ENCODE measurements at regions not wholly inside any gene's neighbourhood (a gene's known extent, or its start where the extent isn't known, plus 50 kb on each side); places are given as distances from the start of the nearest gene placed in this dataset.
"Not testable (repeated sequence)": the region's sequence is repeated elsewhere in the genome, so short reads cannot be mapped to it uniquely, and the experiment has no call there.

DNA sequence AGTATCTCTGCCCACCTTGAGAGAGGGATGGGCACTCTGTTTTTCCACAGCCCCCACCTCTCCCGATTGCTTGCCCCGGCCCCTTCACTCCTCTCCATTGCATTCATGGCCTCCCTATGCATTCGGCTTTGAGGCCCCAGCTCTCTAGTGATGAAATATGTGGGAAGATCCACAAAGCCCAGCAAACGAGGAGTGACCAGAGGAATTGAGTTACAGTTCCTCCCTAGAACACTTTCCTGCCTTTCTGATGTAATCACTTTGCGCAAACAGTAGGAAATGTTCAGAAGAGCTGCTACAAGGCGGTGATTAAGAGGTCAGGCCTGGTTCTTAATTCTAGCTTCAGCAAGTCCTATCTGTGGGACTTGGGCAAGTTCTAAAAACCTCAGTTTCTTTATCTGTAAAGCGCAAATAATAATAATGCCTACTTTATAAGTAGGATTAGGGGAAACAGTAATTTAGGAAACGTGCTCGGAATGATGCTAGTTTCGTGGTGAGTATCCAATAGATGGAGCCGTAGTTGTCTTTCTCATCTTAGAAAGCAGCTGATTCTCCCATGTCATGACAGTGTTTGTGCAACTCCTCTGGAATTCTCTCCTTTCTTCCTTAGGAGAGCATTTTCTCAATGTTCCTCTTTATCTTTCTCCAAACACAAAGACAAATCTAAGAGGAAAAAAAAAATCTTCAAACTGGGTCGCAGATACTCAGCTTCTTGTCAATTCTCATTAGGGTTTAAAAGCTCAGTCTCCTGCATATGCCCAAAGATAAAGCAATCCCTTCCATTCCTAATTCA lies 99.5 kb upstream of the MSX2 start:
- 83 to 86% methylated on average over 12 of the region's 12 CpGs for WGBS, 2 donors
- H3K4me3 ChIP-seq (ENCODE audit: low read depth in 1 of 2, low read length in 2 of 2): no peak overlapping the region
- H3K36me3 ChIP-seq (ENCODE audit: control insufficient read depth in 2 of 2, insufficient read depth in 2 of 2, low read length in 1 of 2): no peaks in the 10 kb centered on the region
- no peak overlapping the region for H3K27ac ChIP-seq (ENCODE audit: low read depth in 2 of 2, low read length in 1 of 2)
- peaks cover 0 to 4% of the 10 kb centered on the region in 2 donors for H3K27me3 ChIP-seq (ENCODE audit: control insufficient read depth in 1 of 2, insufficient read depth in 2 of 2, low read length in 2 of 2)
- H3K4me1 ChIP-seq (ENCODE audit: control insufficient read depth in 2 of 2, insufficient read depth in 2 of 2, low read length in 1 of 2): no peaks in the 10 kb centered on the region
- H3K9me3 ChIP-seq (ENCODE audit: control insufficient read depth in 2 of 2, insufficient read depth in 1 of 2, low read depth in 1 of 2, low read length in 1 of 2): no peaks in the 10 kb centered on the region

DNA sequence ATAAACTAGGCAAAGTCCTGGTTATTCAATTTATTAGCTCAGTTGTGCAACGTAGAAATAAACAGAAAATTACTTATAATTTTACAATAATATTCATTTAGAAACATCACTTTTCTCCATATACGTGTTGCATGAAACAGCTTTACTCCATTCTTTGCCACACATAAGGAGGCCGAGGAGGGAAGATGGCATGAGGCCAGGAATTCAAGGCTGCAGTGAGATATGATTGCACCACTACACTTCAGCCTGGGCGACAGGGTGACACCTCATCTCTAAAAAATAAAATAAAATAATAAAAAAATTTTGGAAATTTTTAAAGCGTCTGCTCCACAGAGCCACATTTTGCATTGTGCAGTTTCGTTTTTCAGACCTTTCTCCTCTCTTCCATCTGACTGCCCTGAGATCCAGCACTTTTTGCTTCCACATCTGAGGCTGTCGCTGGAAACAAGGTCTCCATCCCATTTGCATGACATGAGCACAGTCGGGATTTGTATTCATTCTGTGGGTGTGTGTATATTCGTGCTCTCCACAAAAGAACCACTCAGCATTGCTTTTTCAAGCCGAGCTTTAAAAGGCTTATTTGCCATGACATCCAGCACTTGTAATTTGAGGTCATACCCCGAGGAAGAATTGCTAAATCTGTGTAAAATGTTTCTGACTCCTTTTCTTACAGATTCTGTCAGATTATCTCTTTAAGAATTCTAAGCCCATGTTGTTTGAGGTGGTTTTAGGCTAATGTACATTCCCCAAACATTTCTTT lies 98.6 kb upstream of the MSX2 start:
- Histone ChIP-seq H3K4me1 (ENCODE audit: control insufficient read depth in 2 of 2, insufficient read depth in 2 of 2, low read length in 1 of 2) (no peaks in the 10 kb centered on the region), H3K27ac (ENCODE audit: low read depth in 2 of 2, low read length in 1 of 2) (no peak overlapping the region), H3K27me3 (ENCODE audit: control insufficient read depth in 1 of 2, insufficient read depth in 2 of 2, low read length in 2 of 2) (peaks cover 0 to 4% of the 10 kb centered on the region in 2 donors), H3K9me3 (ENCODE audit: control insufficient read depth in 2 of 2, insufficient read depth in 1 of 2, low read depth in 1 of 2, low read length in 1 of 2) (no peaks in the 10 kb centered on the region), H3K36me3 (ENCODE audit: control insufficient read depth in 2 of 2, insufficient read depth in 2 of 2, low read length in 1 of 2) (no peaks in the 10 kb centered on the region), H3K4me3 (ENCODE audit: low read depth in 1 of 2, low read length in 2 of 2) (no peak overlapping the region)
- WGBS, 2 donors: 29 to 36% methylated on average over 11 of the region's 11 CpGs

DNA sequence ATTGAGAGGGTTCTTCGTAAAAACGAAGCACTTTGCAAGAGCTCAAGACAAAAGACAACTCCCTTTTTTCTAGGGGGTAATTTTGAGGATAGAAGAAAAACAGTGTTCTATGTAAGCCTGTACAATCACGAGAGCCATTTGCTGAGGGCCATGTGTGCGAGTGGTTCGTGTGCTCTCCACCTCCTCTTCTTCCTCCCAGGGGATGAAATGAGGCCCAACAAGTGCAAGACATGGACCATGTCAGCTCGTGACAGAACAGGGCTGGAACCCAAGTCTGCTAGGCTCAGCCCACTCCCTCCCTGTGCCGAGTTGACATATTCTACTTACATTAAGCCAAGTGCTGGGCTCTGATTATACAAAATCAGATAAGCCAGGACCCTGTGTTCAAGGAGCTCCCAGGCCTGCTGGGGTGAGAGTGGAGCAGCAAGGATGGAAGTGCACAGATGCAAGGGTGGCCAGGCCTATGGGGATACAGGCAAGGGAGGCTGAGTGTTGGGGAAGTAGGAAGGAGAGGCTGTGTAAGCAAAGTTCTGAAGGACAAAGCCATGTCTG lies 97.9 kb upstream of the MSX2 start:
- no peak overlapping the region for H3K4me3 ChIP-seq (ENCODE audit: low read depth in 1 of 2, low read length in 2 of 2)
- H3K4me1 ChIP-seq (ENCODE audit: control insufficient read depth in 2 of 2, insufficient read depth in 2 of 2, low read length in 1 of 2): no peaks in the 10 kb centered on the region
- H3K27me3 ChIP-seq (ENCODE audit: control insufficient read depth in 1 of 2, insufficient read depth in 2 of 2, low read length in 2 of 2): peaks cover 0 to 4% of the 10 kb centered on the region in 2 donors
- no peaks in the 10 kb centered on the region for H3K36me3 ChIP-seq (ENCODE audit: control insufficient read depth in 2 of 2, insufficient read depth in 2 of 2, low read length in 1 of 2)
- WGBS, 2 donors: 42 to 48% methylated on average over 7 of the region's 7 CpGs
- H3K9me3 ChIP-seq (ENCODE audit: control insufficient read depth in 2 of 2, insufficient read depth in 1 of 2, low read depth in 1 of 2, low read length in 1 of 2): no peaks in the 10 kb centered on the region
- H3K27ac ChIP-seq (ENCODE audit: low read depth in 2 of 2, low read length in 1 of 2): no peak overlapping the region

DNA sequence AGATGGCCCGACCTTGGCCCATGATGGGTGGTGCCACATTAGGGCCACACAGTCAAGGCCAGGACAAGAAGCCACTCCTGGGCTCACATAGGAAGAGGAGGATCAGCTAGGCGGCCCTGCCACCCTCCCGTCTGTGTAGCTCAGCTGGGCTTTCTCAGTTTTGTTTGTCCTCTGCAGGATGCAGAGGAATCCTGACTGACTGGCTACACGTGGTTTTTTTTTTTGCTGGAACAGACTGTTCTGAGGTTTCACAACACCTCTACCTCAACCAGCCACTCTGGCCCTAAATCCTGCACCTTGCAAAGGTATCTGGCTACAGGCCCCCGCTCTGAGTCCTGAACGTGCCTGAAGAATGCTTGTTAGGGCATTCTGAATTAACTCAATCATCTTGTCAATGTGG lies 88.3 kb upstream of the MSX2 start:
- Histone ChIP-seq H3K27ac (ENCODE audit: low read depth in 2 of 2, low read length in 1 of 2) (no peak overlapping the region), H3K4me3 (ENCODE audit: low read depth in 1 of 2, low read length in 2 of 2) (no peak overlapping the region), H3K4me1 (ENCODE audit: control insufficient read depth in 2 of 2, insufficient read depth in 2 of 2, low read length in 1 of 2) (peaks cover 0 to 2% of the 10 kb centered on the region in 2 donors), H3K36me3 (ENCODE audit: control insufficient read depth in 2 of 2, insufficient read depth in 2 of 2, low read length in 1 of 2) (no peaks in the 10 kb centered on the region), H3K9me3 (ENCODE audit: control insufficient read depth in 2 of 2, insufficient read depth in 1 of 2, low read depth in 1 of 2, low read length in 1 of 2) (no peaks in the 10 kb centered on the region), H3K27me3 (ENCODE audit: control insufficient read depth in 1 of 2, insufficient read depth in 2 of 2, low read length in 2 of 2) (no peaks in the 10 kb centered on the region)
- 43 to 53% methylated on average over 6 of the region's 6 CpGs for WGBS, 2 donors

DNA sequence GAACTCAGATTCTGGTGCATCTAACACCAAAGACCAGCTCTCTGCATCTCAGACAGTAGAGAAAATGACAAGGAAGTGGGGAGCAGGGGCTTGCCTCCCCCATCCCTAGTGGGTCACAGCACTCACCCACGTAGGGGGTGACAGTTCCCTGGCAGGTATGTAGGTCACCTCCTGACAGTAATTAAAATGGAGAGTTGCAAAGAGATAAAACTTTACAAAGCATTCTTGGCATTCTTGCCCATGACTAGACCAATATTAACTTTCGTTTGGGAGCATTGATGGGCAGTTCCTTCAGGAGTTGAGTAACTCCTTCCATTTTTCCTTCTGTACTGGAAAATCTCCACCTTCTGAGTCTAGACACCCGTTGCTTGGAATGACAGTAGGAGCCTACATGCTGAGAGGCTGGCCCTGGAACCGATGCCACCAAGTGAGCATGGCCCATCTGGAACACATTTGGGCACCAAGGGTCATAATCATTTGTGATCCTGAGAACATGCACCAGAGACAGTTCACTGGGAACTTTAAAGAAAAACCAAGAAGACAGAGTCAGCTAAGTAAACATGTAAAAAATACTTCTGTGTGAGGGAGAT lies 81.5 kb upstream of the MSX2 start:
- 32 to 37% methylated on average over 4 of the region's 4 CpGs for WGBS, 2 donors
- Histone ChIP-seq H3K9me3 (ENCODE audit: control insufficient read depth in 2 of 2, insufficient read depth in 1 of 2, low read depth in 1 of 2, low read length in 1 of 2) (peaks cover 5 to 7% of the 10 kb centered on the region in 2 donors), H3K36me3 (ENCODE audit: control insufficient read depth in 2 of 2, insufficient read depth in 2 of 2, low read length in 1 of 2) (no peaks in the 10 kb centered on the region), H3K27me3 (ENCODE audit: control insufficient read depth in 1 of 2, insufficient read depth in 2 of 2, low read length in 2 of 2) (no peaks in the 10 kb centered on the region), H3K27ac (ENCODE audit: low read depth in 2 of 2, low read length in 1 of 2) (no peak overlapping the region), H3K4me3 (ENCODE audit: low read depth in 1 of 2, low read length in 2 of 2) (no peak overlapping the region), H3K4me1 (ENCODE audit: control insufficient read depth in 2 of 2, insufficient read depth in 2 of 2, low read length in 1 of 2) (no peaks in the 10 kb centered on the region)

DNA sequence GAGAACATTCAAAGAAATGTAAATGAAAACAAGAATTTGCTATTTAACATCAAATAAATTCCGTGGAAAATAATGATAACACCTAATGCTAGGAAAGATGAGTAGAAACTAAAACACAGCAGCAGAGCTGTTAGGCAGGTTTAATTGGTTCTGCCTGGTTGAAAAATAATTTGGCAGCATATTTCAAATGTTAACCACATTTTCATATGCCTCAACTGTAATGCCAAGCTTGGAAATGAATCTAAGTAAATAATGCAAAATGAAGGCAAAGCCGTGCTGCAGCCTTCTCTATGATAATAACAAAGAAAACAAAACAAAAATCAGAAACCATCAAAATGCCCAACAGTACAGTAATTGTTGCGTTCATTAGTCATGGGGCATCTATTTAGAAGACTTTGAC lies 79.9 kb upstream of the MSX2 start:
- H3K9me3 ChIP-seq (ENCODE audit: control insufficient read depth in 2 of 2, insufficient read depth in 1 of 2, low read depth in 1 of 2, low read length in 1 of 2): peaks cover 5 to 7% of the 10 kb centered on the region in 2 donors
- H3K27ac ChIP-seq (ENCODE audit: low read depth in 2 of 2, low read length in 1 of 2): no peak overlapping the region
- WGBS, 2 donors: 41 to 49% methylated on average over 3 of the region's 3 CpGs
- no peaks in the 10 kb centered on the region for H3K27me3 ChIP-seq (ENCODE audit: control insufficient read depth in 1 of 2, insufficient read depth in 2 of 2, low read length in 2 of 2)
- no peak overlapping the region for H3K4me3 ChIP-seq (ENCODE audit: low read depth in 1 of 2, low read length in 2 of 2)
- no peaks in the 10 kb centered on the region for H3K4me1 ChIP-seq (ENCODE audit: control insufficient read depth in 2 of 2, insufficient read depth in 2 of 2, low read length in 1 of 2)
- H3K36me3 ChIP-seq (ENCODE audit: control insufficient read depth in 2 of 2, insufficient read depth in 2 of 2, low read length in 1 of 2): no peaks in the 10 kb centered on the region

DNA sequence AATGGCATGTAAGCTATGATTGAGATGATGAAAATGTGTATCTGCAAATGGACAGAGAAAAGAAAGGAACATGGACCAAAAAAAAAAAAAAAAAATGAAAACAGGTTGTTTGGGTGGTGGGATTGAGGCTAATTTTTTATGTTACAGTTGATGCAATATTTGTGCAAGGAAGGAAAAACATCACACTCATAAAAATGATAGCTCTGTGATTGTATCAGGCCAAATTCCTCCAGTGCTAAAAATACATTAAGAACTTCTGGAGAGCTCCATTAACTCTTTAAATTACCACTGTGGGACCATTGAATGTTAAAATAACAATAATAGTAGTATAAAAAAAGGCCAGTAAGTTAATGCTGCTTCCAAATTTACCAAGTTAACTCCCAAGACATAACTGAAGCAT lies 79.5 kb upstream of the MSX2 start:
- Histone ChIP-seq H3K36me3 (ENCODE audit: control insufficient read depth in 2 of 2, insufficient read depth in 2 of 2, low read length in 1 of 2) (no peaks in the 10 kb centered on the region), H3K9me3 (ENCODE audit: control insufficient read depth in 2 of 2, insufficient read depth in 1 of 2, low read depth in 1 of 2, low read length in 1 of 2) (peaks cover 5 to 7% of the 10 kb centered on the region in 2 donors), H3K27ac (ENCODE audit: low read depth in 2 of 2, low read length in 1 of 2) (no peak overlapping the region), H3K4me1 (ENCODE audit: control insufficient read depth in 2 of 2, insufficient read depth in 2 of 2, low read length in 1 of 2) (no peaks in the 10 kb centered on the region), H3K27me3 (ENCODE audit: control insufficient read depth in 1 of 2, insufficient read depth in 2 of 2, low read length in 2 of 2) (no peaks in the 10 kb centered on the region), H3K4me3 (ENCODE audit: low read depth in 1 of 2, low read length in 2 of 2) (no peak overlapping the region)

DNA sequence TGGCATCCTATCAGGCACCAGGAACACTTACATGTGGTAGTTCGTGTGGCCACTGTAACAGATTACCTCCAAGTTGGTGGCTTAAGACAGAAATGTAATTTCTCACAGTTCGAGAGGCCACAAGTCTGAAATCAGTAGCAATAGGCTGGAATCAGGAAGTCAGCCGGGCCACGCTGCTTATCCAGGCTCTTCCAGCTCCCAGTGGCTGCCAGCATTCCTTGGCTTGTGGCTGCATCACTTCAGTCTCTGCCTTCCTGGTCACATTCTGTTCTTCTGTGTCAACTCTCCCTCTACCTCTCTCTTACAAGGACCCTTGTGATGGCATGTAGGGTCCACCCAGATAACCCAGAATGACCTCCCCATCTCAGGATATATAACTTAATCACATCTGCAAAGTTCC lies 78.7 kb upstream of the MSX2 start:
- H3K27me3 ChIP-seq (ENCODE audit: control insufficient read depth in 1 of 2, insufficient read depth in 2 of 2, low read length in 2 of 2): no peaks in the 10 kb centered on the region
- no peak overlapping the region for H3K27ac ChIP-seq (ENCODE audit: low read depth in 2 of 2, low read length in 1 of 2)
- peaks cover 5 to 7% of the 10 kb centered on the region in 2 donors for H3K9me3 ChIP-seq (ENCODE audit: control insufficient read depth in 2 of 2, insufficient read depth in 1 of 2, low read depth in 1 of 2, low read length in 1 of 2)
- H3K4me1 ChIP-seq (ENCODE audit: control insufficient read depth in 2 of 2, insufficient read depth in 2 of 2, low read length in 1 of 2): no peaks in the 10 kb centered on the region
- WGBS, 2 donors: 92% methylated on average over 4 of the region's 4 CpGs
- no peak overlapping the region for H3K4me3 ChIP-seq (ENCODE audit: low read depth in 1 of 2, low read length in 2 of 2)
- no peaks in the 10 kb centered on the region for H3K36me3 ChIP-seq (ENCODE audit: control insufficient read depth in 2 of 2, insufficient read depth in 2 of 2, low read length in 1 of 2)

DNA sequence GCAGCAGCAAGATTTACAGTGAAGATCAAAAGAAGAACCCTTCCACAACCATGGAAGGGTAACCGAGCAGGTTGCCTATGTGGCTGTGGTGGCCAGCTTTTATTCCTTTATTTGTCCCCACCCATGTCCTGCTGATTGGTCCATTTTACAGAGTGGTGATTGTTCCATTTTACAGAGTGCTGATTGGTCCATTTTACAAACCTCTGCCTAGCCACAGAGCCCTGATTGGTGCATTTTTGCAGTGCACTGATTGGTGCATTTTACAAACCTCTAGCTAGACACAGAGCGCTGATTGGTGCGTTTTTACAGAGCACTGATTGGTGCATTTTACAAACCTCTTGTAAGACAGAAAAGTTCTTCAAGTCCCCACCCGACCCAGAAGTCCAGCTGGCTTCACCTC lies 75.8 kb upstream of the MSX2 start:
- 83 to 91% methylated on average over 4 of the region's 4 CpGs for WGBS, 2 donors
- H3K36me3 ChIP-seq (ENCODE audit: control insufficient read depth in 2 of 2, insufficient read depth in 2 of 2, low read length in 1 of 2); H3K9me3 ChIP-seq (ENCODE audit: control insufficient read depth in 2 of 2, insufficient read depth in 1 of 2, low read depth in 1 of 2, low read length in 1 of 2); H3K4me1 ChIP-seq (ENCODE audit: control insufficient read depth in 2 of 2, insufficient read depth in 2 of 2, low read length in 1 of 2); H3K4me3 ChIP-seq (ENCODE audit: low read depth in 1 of 2, low read length in 2 of 2); H3K27me3 ChIP-seq (ENCODE audit: control insufficient read depth in 1 of 2, insufficient read depth in 2 of 2, low read length in 2 of 2); H3K27ac ChIP-seq (ENCODE audit: low read depth in 2 of 2, low read length in 1 of 2): not testable (repeated sequence)
